IPS-NIHi11 (cell line): ENCODE measurements at regions not wholly inside any gene's neighbourhood (a gene's known extent, or its start where the extent isn't known, plus 50 kb on each side); places are given as distances from the start of the nearest gene placed in this dataset.

ENCODE experiments used
- DNase-seq: peaks from one replicate; pipeline ENCODE4 v3.0.0; 2012; ENCODE audit warnings: mixed read lengths, low spot score

GRCh38 chr10:130230036-130230435, 93.8 kb downstream of the GLRX3 start:
- no peak for DNase-seq

GRCh38 chr10:130230611-130231010, 94.4 kb downstream of the GLRX3 start:
- no peak for DNase-seq

GRCh38 chr10:130231251-130231741, 95.1 kb downstream of the GLRX3 start:
- no peak for DNase-seq

- DNase-seq: no peak
Measured at GRCh38 chr10:130232166-130233034, 96.2 kb downstream of the GLRX3 start.

GRCh38 chr10:130233035-130233360, 96.8 kb downstream of the GLRX3 start:
- DNase-seq: no peak

- no peak for DNase-seq
Measured at GRCh38 chr10:130233426-130233825, 97.2 kb downstream of the GLRX3 start.

- no peak for DNase-seq
Measured at GRCh38 chr10:130234171-130234965, 98.2 kb downstream of the GLRX3 start.

- DNase-seq: no peak
Measured at GRCh38 chr10:130236711-130237110, 100.5 kb downstream of the GLRX3 start.

GRCh38 chr10:130240409-130240808, 104.2 kb downstream of the GLRX3 start:
- DNase-seq: no peak

- no peak for DNase-seq
Measured at GRCh38 chr10:130242513-130242912, 106.3 kb downstream of the GLRX3 start.

- DNase-seq: no peak
Measured at GRCh38 chr10:130243015-130243414, 106.8 kb downstream of the GLRX3 start.

GRCh38 chr10:130244031-130244927, 108.1 kb downstream of the GLRX3 start:
- DNase-seq: no peak

- no peak for DNase-seq
Measured at GRCh38 chr10:130244928-130245495, 108.8 kb downstream of the GLRX3 start.

- DNase-seq: no peak
Measured at GRCh38 chr10:130246113-130246512, 109.9 kb downstream of the GLRX3 start.

GRCh38 chr10:130250127-130250526, 113.9 kb downstream of the GLRX3 start:
- DNase-seq: no peak

GRCh38 chr10:130251766-130252165, 115.6 kb downstream of the GLRX3 start:
- DNase-seq: no peak

GRCh38 chr10:130254243-130254642, 118.1 kb downstream of the GLRX3 start:
- DNase-seq: no peak

GRCh38 chr10:130254662-130255061, 118.5 kb downstream of the GLRX3 start:
- peak; percentile 56 for DNase-seq

- DNase-seq: no peak
Measured at GRCh38 chr10:130255777-130256176, 119.6 kb downstream of the GLRX3 start.

GRCh38 chr10:130257897-130258296, 121.7 kb downstream of the GLRX3 start:
- DNase-seq: no peak

- DNase-seq: no peak
Measured at GRCh38 chr10:130259380-130259779, 123.2 kb downstream of the GLRX3 start.

- no peak for DNase-seq
Measured at GRCh38 chr10:130261306-130261705, 125.1 kb downstream of the GLRX3 start.
